GM20000 (cell line): ENCODE measurements at regions not wholly inside any gene's neighbourhood (a gene's known extent, or its start where the extent isn't known, plus 50 kb on each side); places are given as distances from the start of the nearest gene placed in this dataset.

ENCODE experiments used
- DNase-seq: peaks from one replicate; pipeline ENCODE4 v3.0.0; 2012; ENCODE audit warnings: low spot score
- CTCF ChIP-seq: IDR thresholded peaks from 2 replicates; pipeline ENCODE4 v1.5.1; 2012; ENCODE audit warnings: mild to moderate bottlenecking, control low read depth; ENCODE audit errors: extremely low read depth, missing control alignments

- DNase-seq: no peak
- TF ChIP-seq CTCF: no peak
These were observed 128.4 kb downstream of the AKAP11 start for GRCh38 chr13:42400188-42400833.

- TF ChIP-seq CTCF: no peak
- no peak for DNase-seq
These were observed 129.4 kb downstream of the AKAP11 start for GRCh38 chr13:42401376-42401775.

DNA sequence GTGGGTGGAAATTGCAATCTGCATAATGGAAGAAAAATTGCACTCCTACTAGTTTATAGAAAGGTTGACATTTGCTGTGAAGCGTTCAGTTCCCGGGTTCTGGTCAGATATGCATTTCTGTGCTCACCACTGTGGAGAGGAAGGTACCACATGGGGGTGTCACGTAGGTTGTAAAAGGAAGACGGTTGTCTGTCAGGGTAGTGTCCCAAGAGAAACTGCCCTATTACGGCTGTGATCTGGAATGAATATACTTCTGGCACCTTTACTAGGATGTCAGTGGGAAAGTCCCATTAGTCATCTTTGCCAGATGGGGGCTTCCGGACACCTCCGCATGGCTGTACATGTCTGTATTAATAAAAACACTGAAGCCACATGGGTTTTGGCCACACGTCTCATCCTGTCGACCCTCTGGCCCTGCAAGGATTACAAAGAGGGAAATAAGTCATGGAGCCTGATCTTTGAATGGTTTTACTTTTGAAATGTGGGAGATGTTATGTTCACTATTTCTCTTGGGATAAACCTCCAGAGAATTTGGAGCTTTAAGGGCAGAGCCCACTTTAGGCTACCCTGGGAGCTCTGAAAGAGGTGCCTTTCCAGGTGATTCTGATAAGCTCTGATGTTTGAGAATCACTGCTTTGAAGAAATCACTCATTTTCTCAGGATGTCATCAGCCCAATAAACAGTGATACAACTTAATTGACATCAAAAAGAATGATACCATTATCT, 133.9 kb downstream of the AKAP11 start:
- TF ChIP-seq CTCF: no peak
- peak; percentile 65 for DNase-seq

GRCh38 chr13:42409075-42409474, 137.1 kb downstream of the AKAP11 start:
- no peak for TF ChIP-seq CTCF
- DNase-seq: no peak

GRCh38 chr13:42409551-42409950, 137.6 kb downstream of the AKAP11 start:
- no peak for TF ChIP-seq CTCF
- no peak for DNase-seq

DNA sequence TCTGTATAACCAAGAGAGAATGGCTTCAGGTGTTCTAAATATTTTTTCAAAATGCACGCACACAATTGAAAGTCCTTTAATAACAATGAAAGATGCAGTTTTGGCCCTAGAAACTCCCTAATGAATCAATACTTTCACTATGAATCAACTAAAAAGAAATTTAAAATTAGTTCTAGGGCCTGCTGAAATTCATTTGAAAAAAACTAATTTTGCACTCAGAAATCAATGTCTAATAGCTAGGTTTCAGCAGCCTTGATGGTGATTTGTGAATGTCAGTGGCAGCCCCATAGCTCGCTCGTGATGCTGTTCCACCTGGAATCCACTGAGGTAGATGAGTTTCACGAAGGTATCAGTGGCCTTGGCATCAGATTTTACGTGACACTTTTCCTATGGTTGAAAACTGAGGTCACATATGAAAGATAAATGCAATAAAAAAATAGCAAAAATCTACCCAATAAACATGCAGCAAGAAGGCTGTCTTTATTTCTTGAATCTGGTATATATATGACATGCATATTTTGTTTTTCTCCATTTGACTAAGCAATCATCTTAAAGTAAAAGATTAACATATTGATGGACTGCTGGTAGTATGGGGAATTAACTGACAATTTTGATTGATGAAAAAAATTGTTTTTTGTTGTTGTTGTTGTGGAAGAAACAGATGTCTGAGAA, 141.0 kb downstream of the AKAP11 start:
- DNase-seq: peak; percentile 30
- TF ChIP-seq CTCF: no peak

- DNase-seq: no peak
These were observed 141.5 kb downstream of the AKAP11 start for GRCh38 chr13:42413484-42413815.

More at GRCh38 chr13:42413484-42413815, 141.5 kb downstream of the AKAP11 start:
- TF ChIP-seq CTCF: no peak
